ENCODE measurements at regions not wholly inside any gene's neighbourhood (a gene's known extent, or its start where the extent isn't known, plus 50 kb on each side); places are given as distances from the start of the nearest gene placed in this dataset.
"Not testable (repeated sequence)": the region's sequence is repeated elsewhere in the genome, so short reads cannot be mapped to it uniquely, and the experiment has no call there.

DNA sequence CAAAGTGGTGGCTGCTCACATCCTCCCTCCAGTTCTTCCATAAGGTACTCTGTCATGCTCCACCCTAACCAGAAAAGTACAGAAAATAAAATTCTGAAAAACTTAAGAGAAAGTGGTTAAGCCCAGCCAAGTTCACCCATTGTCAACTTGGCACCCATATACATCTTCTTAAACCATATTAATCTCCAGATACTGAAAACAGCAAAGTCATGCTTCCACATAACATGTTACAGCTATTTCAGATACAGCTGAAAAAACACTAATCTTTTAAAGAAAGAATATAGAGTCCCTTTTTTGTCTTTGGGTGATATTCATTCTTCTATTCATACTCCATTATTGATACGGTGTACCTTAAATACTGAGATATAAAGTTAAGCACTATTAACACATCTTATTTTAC is 577.8 kb downstream of the KCNT2 start:
- ATAC-seq (ENCODE audit: insufficient read depth, low FRiP score) (no peak), DNase-seq (no peak)
- H3K9ac ChIP-seq (ENCODE audit: insufficient read depth in 1 of 2, low read length in 2 of 2), result no peak overlapping the region
- no peaks in the 10 kb centered on the region for H3K36me3 ChIP-seq (ENCODE audit: control insufficient read depth in 4 of 4, insufficient read depth in 4 of 4, low read length in 4 of 4)
- WGBS, 2 donors, result 90 to 96% methylated on average over 1 of the region's 1 CpG
- no peak overlapping the region for H3K27ac ChIP-seq (ENCODE audit: low read depth in 1 of 2, low read length in 1 of 2)
- TF ChIP-seq, protein P1, sequence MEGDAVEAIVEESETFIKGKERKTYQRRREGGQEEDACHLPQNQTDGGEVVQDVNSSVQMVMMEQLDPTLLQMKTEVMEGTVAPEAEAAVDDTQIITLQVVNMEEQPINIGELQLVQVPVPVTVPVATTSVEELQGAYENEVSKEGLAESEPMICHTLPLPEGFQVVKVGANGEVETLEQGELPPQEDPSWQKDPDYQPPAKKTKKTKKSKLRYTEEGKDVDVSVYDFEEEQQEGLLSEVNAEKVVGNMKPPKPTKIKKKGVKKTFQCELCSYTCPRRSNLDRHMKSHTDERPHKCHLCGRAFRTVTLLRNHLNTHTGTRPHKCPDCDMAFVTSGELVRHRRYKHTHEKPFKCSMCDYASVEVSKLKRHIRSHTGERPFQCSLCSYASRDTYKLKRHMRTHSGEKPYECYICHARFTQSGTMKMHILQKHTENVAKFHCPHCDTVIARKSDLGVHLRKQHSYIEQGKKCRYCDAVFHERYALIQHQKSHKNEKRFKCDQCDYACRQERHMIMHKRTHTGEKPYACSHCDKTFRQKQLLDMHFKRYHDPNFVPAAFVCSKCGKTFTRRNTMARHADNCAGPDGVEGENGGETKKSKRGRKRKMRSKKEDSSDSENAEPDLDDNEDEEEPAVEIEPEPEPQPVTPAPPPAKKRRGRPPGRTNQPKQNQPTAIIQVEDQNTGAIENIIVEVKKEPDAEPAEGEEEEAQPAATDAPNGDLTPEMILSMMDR (IDR thresholded peaks at IDR 0.05; ENCODE audit: control extremely low read depth, extremely low read depth), result no peak
- no peak overlapping the region for H3K4me3 ChIP-seq
- H3K27me3 ChIP-seq (ENCODE audit: control insufficient read depth in 3 of 3, insufficient read depth in 3 of 3, low read length in 2 of 3), result no peaks in the 10 kb centered on the region
- no peaks in the 10 kb centered on the region for H3K4me1 ChIP-seq (ENCODE audit: control insufficient read depth in 5 of 5, insufficient read depth in 5 of 5, low read length in 5 of 5)
- H3K9me3 ChIP-seq (ENCODE audit: control insufficient read depth in 4 of 4, insufficient read depth in 3 of 4, low read length in 3 of 4), result no peaks in the 10 kb centered on the region

DNA sequence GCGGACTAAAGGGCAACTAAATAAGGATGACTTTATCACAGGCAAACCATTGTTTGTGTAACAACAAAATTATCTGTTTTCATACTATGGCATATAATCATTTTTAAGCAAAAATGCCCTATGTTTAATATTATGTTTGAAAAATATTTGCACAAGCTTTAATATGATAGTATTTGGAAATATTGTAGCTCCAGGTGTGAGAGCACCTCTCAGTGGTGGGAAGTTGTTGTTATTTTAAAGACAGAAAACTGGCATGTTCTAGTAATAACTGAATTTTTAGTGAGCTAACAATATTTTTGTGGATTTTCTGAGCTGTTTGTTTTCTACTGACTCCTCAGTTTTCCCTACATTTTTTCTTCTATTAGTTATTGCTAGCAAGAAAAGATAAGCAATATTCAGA is 578.8 kb downstream of the KCNT2 start:
- H3K27me3 ChIP-seq (ENCODE audit: control insufficient read depth in 3 of 3, insufficient read depth in 3 of 3, low read length in 2 of 3), result no peaks in the 10 kb centered on the region
- no peaks in the 10 kb centered on the region for H3K9me3 ChIP-seq (ENCODE audit: control insufficient read depth in 4 of 4, insufficient read depth in 3 of 4, low read length in 3 of 4)
- no peaks in the 10 kb centered on the region for H3K4me1 ChIP-seq (ENCODE audit: control insufficient read depth in 5 of 5, insufficient read depth in 5 of 5, low read length in 5 of 5)
- H3K9ac ChIP-seq (ENCODE audit: insufficient read depth in 1 of 2, low read length in 2 of 2), result no peak overlapping the region
- no peak overlapping the region for H3K4me3 ChIP-seq
- ATAC-seq (ENCODE audit: insufficient read depth, low FRiP score) (no peak), DNase-seq (peak in 1 of 3 donors; percentile 1)
- 86 to 95% methylated on average over 1 of the region's 1 CpG for WGBS, 2 donors
- no peaks in the 10 kb centered on the region for H3K36me3 ChIP-seq (ENCODE audit: control insufficient read depth in 4 of 4, insufficient read depth in 4 of 4, low read length in 4 of 4)
- H3K27ac ChIP-seq (ENCODE audit: low read depth in 1 of 2, low read length in 1 of 2), result no peak overlapping the region
- TF ChIP-seq, protein P1 (IDR thresholded peaks at IDR 0.05; ENCODE audit: control extremely low read depth, extremely low read depth), result no peak

DNA sequence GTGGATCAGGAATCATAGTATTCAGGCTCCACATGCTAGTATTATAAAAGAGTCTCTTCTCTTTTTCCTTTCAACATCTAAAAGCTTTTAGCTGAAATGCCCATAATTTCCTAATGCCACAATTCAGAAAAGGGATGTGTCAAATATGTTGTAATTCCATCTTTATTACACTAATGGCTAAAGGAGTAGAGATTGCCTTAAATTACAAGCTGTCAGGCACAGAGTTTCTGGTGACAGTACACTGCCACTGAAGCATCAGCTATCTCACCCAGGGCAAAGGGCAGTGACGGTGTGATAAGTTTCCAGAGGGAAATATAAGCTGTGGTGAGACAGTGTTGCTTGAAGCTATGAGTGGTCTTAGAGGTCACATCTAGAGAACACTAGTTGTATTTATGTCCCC is 581.1 kb downstream of the KCNT2 start:
- TF ChIP-seq, protein P1 (IDR thresholded peaks at IDR 0.05; ENCODE audit: control extremely low read depth, extremely low read depth), result no peak
- no peaks in the 10 kb centered on the region for H3K36me3 ChIP-seq (ENCODE audit: control insufficient read depth in 4 of 4, insufficient read depth in 4 of 4, low read length in 4 of 4)
- no peak for DNase-seq

DNA sequence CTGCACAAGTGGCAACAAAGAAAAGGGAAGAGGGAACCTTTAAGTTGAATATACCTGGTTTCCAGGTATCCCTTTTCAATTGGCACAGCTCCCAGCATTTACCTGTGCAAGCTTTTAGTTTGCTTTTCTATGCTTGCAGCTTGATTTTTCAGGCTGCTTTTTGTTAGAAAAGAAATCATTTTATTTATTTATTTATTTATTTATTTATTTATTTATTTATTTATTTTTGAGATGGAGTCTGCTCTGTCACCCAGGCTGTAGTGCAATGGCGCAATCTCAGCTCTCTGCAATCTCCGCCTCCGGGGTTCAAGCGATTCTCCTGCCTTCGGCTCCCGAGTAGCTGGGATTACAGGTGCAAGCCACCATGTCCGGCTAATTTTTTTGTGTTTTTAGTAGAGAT is 587.1 kb downstream of the KCNT2 start:
- not testable (repeated sequence) for H3K27me3 ChIP-seq (ENCODE audit: control insufficient read depth in 3 of 3, insufficient read depth in 3 of 3, low read length in 2 of 3)

More for the DNA sequence above, 581.1 kb downstream of the KCNT2 start:
- H3K9me3 ChIP-seq (ENCODE audit: control insufficient read depth in 4 of 4, insufficient read depth in 3 of 4, low read length in 3 of 4), result no peaks in the 10 kb centered on the region
- H3K27me3 ChIP-seq (ENCODE audit: control insufficient read depth in 3 of 3, insufficient read depth in 3 of 3, low read length in 2 of 3), result no peaks in the 10 kb centered on the region
- H3K4me3 ChIP-seq, result no peak overlapping the region
- no peak overlapping the region for H3K27ac ChIP-seq (ENCODE audit: low read depth in 1 of 2, low read length in 1 of 2)
- H3K4me1 ChIP-seq (ENCODE audit: control insufficient read depth in 5 of 5, insufficient read depth in 5 of 5, low read length in 5 of 5), result no peaks in the 10 kb centered on the region
- 0 to 42% methylated on average over 1 of the region's 1 CpG for WGBS, 2 donors
- H3K9ac ChIP-seq (ENCODE audit: insufficient read depth in 1 of 2, low read length in 2 of 2), result no peak overlapping the region
- ATAC-seq (ENCODE audit: insufficient read depth, low FRiP score), result no peak

More for the DNA sequence above, 587.1 kb downstream of the KCNT2 start:
- H3K27ac ChIP-seq (ENCODE audit: low read depth in 1 of 2, low read length in 1 of 2); ATAC-seq (ENCODE audit: insufficient read depth, low FRiP score); H3K9ac ChIP-seq (ENCODE audit: insufficient read depth in 1 of 2, low read length in 2 of 2); DNase-seq; H3K4me3 ChIP-seq; H3K4me1 ChIP-seq (ENCODE audit: control insufficient read depth in 5 of 5, insufficient read depth in 5 of 5, low read length in 5 of 5); H3K36me3 ChIP-seq (ENCODE audit: control insufficient read depth in 4 of 4, insufficient read depth in 4 of 4, low read length in 4 of 4); H3K9me3 ChIP-seq (ENCODE audit: control insufficient read depth in 4 of 4, insufficient read depth in 3 of 4, low read length in 3 of 4): not testable (repeated sequence)
- 96 to 97% methylated on average over 7 of the region's 7 CpGs for WGBS, 2 donors

Measured in lung (tissue), 11 donors.